ENCODE measurements at regions not wholly inside any gene's neighbourhood (a gene's known extent, or its start where the extent isn't known, plus 50 kb on each side); places are given as distances from the start of the nearest gene placed in this dataset.

- DNase-seq, result no peak
These were observed 69.4 kb upstream of the STXBP5L start for GRCh38 chr3:120838441-120839091.

- no peak for DNase-seq
These were observed 68.9 kb upstream of the STXBP5L start for GRCh38 chr3:120839120-120839519.

- no peak for DNase-seq
These were observed 66.7 kb upstream of the STXBP5L start for GRCh38 chr3:120841264-120841663.

- no peak for DNase-seq
These were observed 61.9 kb upstream of the STXBP5L start for GRCh38 chr3:120846073-120846472.

- no peak for DNase-seq
These were observed 59.5 kb upstream of the STXBP5L start for GRCh38 chr3:120848503-120848902.

- DNase-seq, result no peak
These were observed 57.4 kb upstream of the STXBP5L start for GRCh38 chr3:120850381-120851295.

GRCh38 chr3:120852412-120852811, 55.6 kb upstream of the STXBP5L start:
- no peak for DNase-seq

- no peak for DNase-seq
These were observed 54.6 kb upstream of the STXBP5L start for GRCh38 chr3:120853416-120853815.

GRCh38 chr3:120854908-120855526, 53.0 kb upstream of the STXBP5L start:
- DNase-seq, result no peak

- DNase-seq, result peak in 1 of 2 donors; percentile 9
These were observed 52.2 kb upstream of the STXBP5L start for GRCh38 chr3:120855665-120856437.

Data from hippocampal formation (tissue), 2 donors.